ENCODE measurements at regions not wholly inside any gene's neighbourhood (a gene's known extent, or its start where the extent isn't known, plus 50 kb on each side); places are given as distances from the start of the nearest gene placed in this dataset.
"Not testable (repeated sequence)": the region's sequence is repeated elsewhere in the genome, so short reads cannot be mapped to it uniquely, and the experiment has no call there.

DNA sequence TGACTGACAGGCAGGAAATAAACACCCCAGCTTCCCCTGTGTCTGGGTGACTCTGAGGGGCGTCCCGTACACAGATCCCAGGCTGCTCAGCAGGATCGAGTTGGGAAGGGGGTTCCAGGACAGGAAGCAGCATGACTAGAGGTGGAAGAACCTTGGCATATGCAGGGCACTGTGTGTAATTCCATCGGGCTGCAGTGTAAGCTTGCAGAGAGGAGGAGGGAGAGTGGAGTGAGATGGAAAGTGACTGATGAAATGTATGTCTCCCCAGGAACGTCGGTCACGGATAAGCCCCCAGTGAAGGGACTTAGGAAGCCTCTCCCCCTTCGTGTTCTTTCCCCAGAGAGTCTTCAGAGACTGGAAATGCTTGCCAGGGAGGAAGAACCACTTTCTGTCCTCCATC is 198.4 kb upstream of the SULF2 start:
- H3K4me1 Mint-ChIP-seq (ENCODE audit: low read depth); H3K27ac Mint-ChIP-seq; H3K9me3 Mint-ChIP-seq; H3K4me3 Mint-ChIP-seq; H3K36me3 Mint-ChIP-seq (ENCODE audit: low read depth): not testable (repeated sequence)
- H3K27me3 Mint-ChIP-seq (ENCODE audit: low read depth): peaks cover 12% of the 10 kb centered on the region

DNA sequence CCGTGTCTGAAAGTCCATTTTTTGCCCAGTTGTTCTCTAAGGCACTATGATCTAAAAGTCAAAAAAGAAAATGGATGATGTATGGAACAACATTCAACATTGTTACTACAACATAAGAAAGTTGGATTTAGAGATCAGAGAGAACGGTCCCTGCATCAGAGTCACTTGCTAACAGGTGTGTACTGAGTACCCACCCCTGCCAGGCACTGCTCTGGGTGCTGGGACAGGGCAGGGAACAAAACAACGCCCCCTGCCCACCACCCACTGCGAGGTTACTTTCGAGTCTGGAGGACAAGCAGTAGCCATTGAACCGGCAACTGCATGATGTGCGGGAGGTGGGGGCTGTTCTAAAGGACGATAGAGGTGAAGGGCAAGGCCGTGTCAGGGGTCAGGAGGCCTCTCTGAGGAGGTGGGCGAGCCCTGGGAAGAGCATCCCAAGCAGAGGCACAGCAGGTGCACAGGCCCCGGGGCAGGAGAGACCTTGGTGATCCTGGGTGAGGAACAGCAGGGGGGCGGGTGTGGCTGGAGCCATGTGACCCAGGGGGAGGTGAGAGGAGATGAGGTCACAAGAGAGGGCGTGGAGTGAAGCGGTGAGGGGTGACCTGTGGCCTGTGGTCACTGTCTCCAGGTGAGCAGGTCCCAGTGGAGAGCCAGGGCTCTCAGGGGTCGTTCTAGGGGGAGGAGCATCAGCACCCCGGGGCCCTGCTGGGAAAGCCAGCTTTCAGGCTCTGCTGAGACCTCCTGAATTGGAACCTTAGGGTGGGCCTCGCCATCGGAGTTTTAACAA is 197.5 kb upstream of the SULF2 start:
- no peaks in the 10 kb centered on the region for H3K36me3 Mint-ChIP-seq (ENCODE audit: low read depth)
- peaks cover 12% of the 10 kb centered on the region for H3K27me3 Mint-ChIP-seq (ENCODE audit: low read depth)
- no peaks in the 10 kb centered on the region for H3K9me3 Mint-ChIP-seq
- H3K27ac Mint-ChIP-seq: no peak overlapping the region
- H3K4me3 Mint-ChIP-seq: no peak overlapping the region
- no peaks in the 10 kb centered on the region for H3K4me1 Mint-ChIP-seq (ENCODE audit: low read depth)

GRCh38 chr20:47981222-47981621 is 195.9 kb upstream of the SULF2 start:
- Mint-ChIP-seq H3K9me3 (no peaks in the 10 kb centered on the region), H3K27ac (no peak overlapping the region), H3K4me1 (ENCODE audit: low read depth) (no peaks in the 10 kb centered on the region), H3K27me3 (ENCODE audit: low read depth) (peaks cover 14% of the 10 kb centered on the region), H3K36me3 (ENCODE audit: low read depth) (no peaks in the 10 kb centered on the region), H3K4me3 (no peak overlapping the region)

DNA sequence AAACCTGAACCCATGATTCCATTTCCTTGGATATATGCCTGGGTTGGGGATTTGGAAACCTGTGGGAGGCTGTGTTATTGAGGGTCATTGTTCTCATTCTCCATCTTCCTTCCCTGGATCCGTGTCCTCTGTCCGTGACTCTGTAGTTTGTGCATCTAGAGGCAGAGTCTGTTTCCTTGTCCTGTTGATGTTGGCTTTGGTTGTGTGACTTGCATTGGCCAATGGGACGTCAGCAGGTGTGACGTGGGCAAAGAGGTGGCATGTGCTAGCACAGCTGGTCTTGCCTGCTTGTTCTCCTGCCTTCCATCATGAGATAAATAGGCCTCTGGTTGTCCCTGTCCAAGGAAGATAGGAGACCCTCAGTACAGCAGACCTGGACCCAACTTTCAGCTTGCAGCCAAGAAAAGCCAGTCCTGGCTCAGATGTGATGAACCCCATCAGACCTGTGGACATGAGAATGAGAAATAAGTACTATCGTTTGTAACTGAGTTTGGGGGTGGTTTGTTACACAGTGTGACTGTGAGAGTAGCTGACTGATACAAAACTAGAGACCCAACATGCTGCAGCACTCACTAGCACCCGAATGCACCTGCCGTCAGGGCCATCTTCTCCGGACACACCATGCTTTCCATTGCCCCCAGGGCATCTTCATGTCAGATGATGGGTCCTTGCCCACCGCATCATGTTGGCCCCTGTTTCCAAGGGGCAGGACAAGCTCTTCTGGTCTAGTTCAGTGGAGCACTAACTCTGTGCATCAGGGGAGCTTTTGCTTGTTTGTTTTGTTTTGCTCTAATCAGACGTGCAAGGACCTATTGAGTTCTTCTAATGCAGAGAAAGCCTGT is 195.3 kb upstream of the SULF2 start:
- Mint-ChIP-seq H3K9me3 (no peaks in the 10 kb centered on the region), H3K4me1 (ENCODE audit: low read depth) (no peaks in the 10 kb centered on the region), H3K27me3 (ENCODE audit: low read depth) (peaks cover 16% of the 10 kb centered on the region), H3K36me3 (ENCODE audit: low read depth) (no peaks in the 10 kb centered on the region), H3K27ac (no peak overlapping the region), H3K4me3 (no peak overlapping the region)

- not testable (repeated sequence) for H3K4me3 Mint-ChIP-seq; H3K9me3 Mint-ChIP-seq; H3K27ac Mint-ChIP-seq; H3K4me1 Mint-ChIP-seq (ENCODE audit: low read depth); H3K36me3 Mint-ChIP-seq (ENCODE audit: low read depth)
- peaks cover 16% of the 10 kb centered on the region for H3K27me3 Mint-ChIP-seq (ENCODE audit: low read depth)
Observed at GRCh38 chr20:47979361-47980095, 194.2 kb upstream of the SULF2 start.

DNA sequence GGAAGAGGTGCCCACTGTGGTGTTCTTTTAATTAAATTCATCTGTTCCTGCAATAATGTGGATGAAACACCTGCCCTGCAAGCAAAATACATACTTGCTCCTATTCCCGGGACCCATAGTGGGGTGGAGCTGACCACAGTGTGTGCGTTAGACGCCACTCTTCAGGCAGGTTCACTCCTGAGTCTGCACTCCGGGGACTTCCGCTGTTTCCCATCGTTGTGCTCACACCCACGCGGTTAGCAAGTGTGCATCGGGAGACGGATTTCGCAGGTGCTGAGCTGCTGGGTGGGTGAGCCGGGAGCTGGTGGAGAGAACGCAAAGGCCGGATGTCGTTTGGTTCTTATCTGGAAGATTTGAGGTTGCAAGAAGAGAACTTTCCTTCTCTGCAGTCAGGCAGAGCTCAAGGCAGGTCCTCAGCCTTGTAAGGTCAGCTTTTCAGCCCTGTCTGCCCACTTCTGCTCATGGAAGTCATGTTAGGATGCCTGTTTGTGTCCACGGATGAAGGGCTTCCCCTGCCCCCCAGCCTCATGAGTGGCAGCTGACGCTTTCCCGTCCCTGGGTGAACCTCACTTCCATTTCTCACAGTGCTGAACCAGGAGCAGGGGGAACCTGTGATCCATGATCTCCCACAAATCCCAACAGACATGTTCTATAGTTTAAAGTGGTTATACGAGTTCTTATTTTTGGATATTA is 193.3 kb upstream of the SULF2 start:
- not testable (repeated sequence) for H3K9me3 Mint-ChIP-seq; H3K4me3 Mint-ChIP-seq; H3K36me3 Mint-ChIP-seq (ENCODE audit: low read depth); H3K27ac Mint-ChIP-seq; H3K4me1 Mint-ChIP-seq (ENCODE audit: low read depth)
- H3K27me3 Mint-ChIP-seq (ENCODE audit: low read depth): peaks cover 16% of the 10 kb centered on the region

- not testable (repeated sequence) for H3K27ac Mint-ChIP-seq; H3K4me3 Mint-ChIP-seq; H3K9me3 Mint-ChIP-seq; H3K36me3 Mint-ChIP-seq (ENCODE audit: low read depth); H3K4me1 Mint-ChIP-seq (ENCODE audit: low read depth)
- H3K27me3 Mint-ChIP-seq (ENCODE audit: low read depth): peaks cover 16% of the 10 kb centered on the region
Observed at GRCh38 chr20:47977789-47978252, 192.5 kb upstream of the SULF2 start.

GRCh38 chr20:47977017-47977788 is 191.9 kb upstream of the SULF2 start:
- peaks cover 16% of the 10 kb centered on the region for H3K27me3 Mint-ChIP-seq (ENCODE audit: low read depth)
- not testable (repeated sequence) for H3K4me3 Mint-ChIP-seq; H3K4me1 Mint-ChIP-seq (ENCODE audit: low read depth); H3K36me3 Mint-ChIP-seq (ENCODE audit: low read depth); H3K9me3 Mint-ChIP-seq; H3K27ac Mint-ChIP-seq

- Mint-ChIP-seq H3K27me3 (ENCODE audit: low read depth) (peaks cover 9% of the 10 kb centered on the region), H3K4me3 (no peak overlapping the region), H3K27ac (no peak overlapping the region), H3K36me3 (ENCODE audit: low read depth) (no peaks in the 10 kb centered on the region), H3K9me3 (no peaks in the 10 kb centered on the region), H3K4me1 (ENCODE audit: low read depth) (peaks cover 1% of the 10 kb centered on the region)
Observed at GRCh38 chr20:47974234-47974878, 189.1 kb upstream of the SULF2 start.

GRCh38 chr20:47973519-47974233 is 188.4 kb upstream of the SULF2 start:
- peaks cover 1% of the 10 kb centered on the region for H3K4me1 Mint-ChIP-seq (ENCODE audit: low read depth)
- H3K4me3 Mint-ChIP-seq: no peak overlapping the region
- no peak overlapping the region for H3K27ac Mint-ChIP-seq
- peaks cover 4% of the 10 kb centered on the region for H3K27me3 Mint-ChIP-seq (ENCODE audit: low read depth)
- H3K9me3 Mint-ChIP-seq: no peaks in the 10 kb centered on the region
- no peaks in the 10 kb centered on the region for H3K36me3 Mint-ChIP-seq (ENCODE audit: low read depth)

- H3K36me3 Mint-ChIP-seq (ENCODE audit: low read depth): no peaks in the 10 kb centered on the region
- no peak overlapping the region for H3K4me3 Mint-ChIP-seq
- H3K27me3 Mint-ChIP-seq (ENCODE audit: low read depth): peaks cover 4% of the 10 kb centered on the region
- no peaks in the 10 kb centered on the region for H3K9me3 Mint-ChIP-seq
- no peak overlapping the region for H3K27ac Mint-ChIP-seq
- peaks cover 1% of the 10 kb centered on the region for H3K4me1 Mint-ChIP-seq (ENCODE audit: low read depth)
Observed at GRCh38 chr20:47972916-47973309, 187.6 kb upstream of the SULF2 start.

- not testable (repeated sequence) for H3K4me1 Mint-ChIP-seq (ENCODE audit: low read depth); H3K27ac Mint-ChIP-seq; H3K36me3 Mint-ChIP-seq (ENCODE audit: low read depth); H3K9me3 Mint-ChIP-seq; H3K4me3 Mint-ChIP-seq; H3K27me3 Mint-ChIP-seq (ENCODE audit: low read depth)
Observed at GRCh38 chr20:47972297-47972915, 187.1 kb upstream of the SULF2 start.

Data from T-helper 1 cell treated with Interleukin-12 subunit alpha and Interleukin-12 subunit beta and Interleukin-4 antibody, amounts not matched to agents 30 μg/mL and 1 μg/mL, for 36 hours (primary cell).